HG03159 (cell line): ENCODE measurements at regions not wholly inside any gene's neighbourhood (a gene's known extent, or its start where the extent isn't known, plus 50 kb on each side); places are given as distances from the start of the nearest gene placed in this dataset.
"Not testable (repeated sequence)": the region's sequence is repeated elsewhere in the genome, so short reads cannot be mapped to it uniquely, and the experiment has no call there.

Experiments
- ATAC-seq: cut with Tn5 transposase; IDR thresholded peaks from one replicate; pipeline ENCODE4 v1.9.1; 2021; ENCODE audit warnings: mild to moderate bottlenecking, moderate library complexity; ENCODE audit not compliant: unreplicated experiment

- ATAC-seq: not testable (repeated sequence)
Measured at GRCh38 chr6:63010962-63011361, 200.3 kb upstream of the FKBP1C start.

- no peak for ATAC-seq
Measured at GRCh38 chr6:63014290-63014689, 197.0 kb upstream of the FKBP1C start.

- no peak for ATAC-seq
Measured at GRCh38 chr6:63022631-63023030, 188.6 kb upstream of the FKBP1C start.

GRCh38 chr6:63023726-63024125, 187.5 kb upstream of the FKBP1C start:
- no peak for ATAC-seq

- ATAC-seq: no peak
Measured at GRCh38 chr6:63049216-63049615, 162.1 kb upstream of the FKBP1C start.

GRCh38 chr6:63053206-63053605, 158.1 kb upstream of the FKBP1C start:
- ATAC-seq: not testable (repeated sequence)

- ATAC-seq: no peak
Measured at GRCh38 chr6:63058601-63059000, 152.7 kb upstream of the FKBP1C start.

- no peak for ATAC-seq
Measured at GRCh38 chr6:63063631-63064271, 147.5 kb upstream of the FKBP1C start.

- peak; percentile 66 for ATAC-seq
Measured at GRCh38 chr6:63066055-63066704, 145.1 kb upstream of the FKBP1C start.

GRCh38 chr6:63094947-63095346, 116.3 kb upstream of the FKBP1C start:
- no peak for ATAC-seq

GRCh38 chr6:63097222-63097621, 114.0 kb upstream of the FKBP1C start:
- peak; percentile 69 for ATAC-seq

GRCh38 chr6:63098789-63099188, 112.5 kb upstream of the FKBP1C start:
- no peak for ATAC-seq

- no peak for ATAC-seq
Measured at GRCh38 chr6:63099772-63100459, 111.4 kb upstream of the FKBP1C start.

GRCh38 chr6:63114610-63115211, 96.6 kb upstream of the FKBP1C start:
- peak; percentile 92 for ATAC-seq

GRCh38 chr6:63121166-63121565, 90.1 kb upstream of the FKBP1C start:
- no peak for ATAC-seq

GRCh38 chr6:63140114-63140513, 71.2 kb upstream of the FKBP1C start:
- no peak for ATAC-seq

- no peak for ATAC-seq
Measured at GRCh38 chr6:63140692-63141318, 70.5 kb upstream of the FKBP1C start.

GRCh38 chr6:63149730-63150129, 61.5 kb upstream of the FKBP1C start:
- ATAC-seq: no peak

GRCh38 chr6:63154535-63154934, 56.7 kb upstream of the FKBP1C start:
- ATAC-seq: no peak
